BE2C (cell line): ENCODE measurements at regions not wholly inside any gene's neighbourhood (a gene's known extent, or its start where the extent isn't known, plus 50 kb on each side); places are given as distances from the start of the nearest gene placed in this dataset.

Experiments used
- DNase-seq: peaks from one replicate; pipeline ENCODE4 v3.0.0-alpha.2; 2020
- H3K27me3 ChIP-seq: fragments of 250-450 bp; sonication (Bioruptor Pico); 2 replicates; pipeline ENCODE4 v1.5.1; 2020; ENCODE audit warnings: mild to moderate bottlenecking
- H3K36me3 ChIP-seq: fragments of 250-450 bp; sonication (Bioruptor Pico); 2 replicates; pipeline ENCODE4 v1.5.1; 2020; ENCODE audit warnings: mild to moderate bottlenecking
- H3K4me1 ChIP-seq: fragments of 250-450 bp; sonication (Bioruptor Pico); 2 replicates; pipeline ENCODE4 v1.5.1; 2020
- H3K4me3 ChIP-seq: 2 replicates; pipeline ENCODE4 v1.5.1; 2011; ENCODE audit warnings: low read depth, low read length
- H3K9me3 ChIP-seq: fragments of 250-450 bp; sonication (Bioruptor Pico); 2 replicates; pipeline ENCODE4 v1.5.1; 2020
- CTCF ChIP-seq: IDR thresholded peaks from 2 replicates; pipeline ENCODE4 v1.5.1; 2012; ENCODE audit warnings: mild to moderate bottlenecking, low read depth, low read length

GRCh38 chr18:28691496-28691840 lies 514.5 kb upstream of the CDH2 start:
- Histone ChIP-seq H3K4me1 (no peaks in the 10 kb centered on the region), H3K27me3 (no peaks in the 10 kb centered on the region), H3K9me3 (no peaks in the 10 kb centered on the region), H3K4me3 (no peak overlapping the region), H3K36me3 (no peaks in the 10 kb centered on the region)
- no peak for TF ChIP-seq CTCF
- DNase-seq = no peak

GRCh38 chr18:28690836-28691495 lies 514.0 kb upstream of the CDH2 start:
- no peak for TF ChIP-seq CTCF
- no peaks in the 10 kb centered on the region for H3K27me3 ChIP-seq
- no peaks in the 10 kb centered on the region for H3K9me3 ChIP-seq
- no peaks in the 10 kb centered on the region for H3K4me1 ChIP-seq
- H3K36me3 ChIP-seq = no peaks in the 10 kb centered on the region
- no peak overlapping the region for H3K4me3 ChIP-seq
- DNase-seq = no peak

GRCh38 chr18:28690100-28690499 lies 513.2 kb upstream of the CDH2 start:
- TF ChIP-seq CTCF = no peak
- no peak overlapping the region for H3K4me3 ChIP-seq

GRCh38 chr18:28689588-28689987 lies 512.7 kb upstream of the CDH2 start:
- H3K4me3 ChIP-seq = no peak overlapping the region
- no peaks in the 10 kb centered on the region; the same call in 1 of the 2 replicates for H3K4me1 ChIP-seq
- DNase-seq = no peak
- H3K36me3 ChIP-seq = no peaks in the 10 kb centered on the region
- no peaks in the 10 kb centered on the region for H3K9me3 ChIP-seq
- H3K27me3 ChIP-seq = no peaks in the 10 kb centered on the region
- no peak for TF ChIP-seq CTCF

More at GRCh38 chr18:28690100-28690499, 513.2 kb upstream of the CDH2 start:
- no peak for DNase-seq
- Histone ChIP-seq H3K36me3 (no peaks in the 10 kb centered on the region), H3K4me1 (no peaks in the 10 kb centered on the region), H3K9me3 (no peaks in the 10 kb centered on the region), H3K27me3 (no peaks in the 10 kb centered on the region)

- no peak for DNase-seq
- no peaks in the 10 kb centered on the region for H3K36me3 ChIP-seq
- TF ChIP-seq CTCF = no peak
- no peaks in the 10 kb centered on the region for H3K9me3 ChIP-seq
- no peaks in the 10 kb centered on the region; the same call in none of the 2 replicates for H3K4me1 ChIP-seq
- no peaks in the 10 kb centered on the region for H3K27me3 ChIP-seq
- H3K4me3 ChIP-seq = no peak overlapping the region
Observed at GRCh38 chr18:28684746-28685355, 507.9 kb upstream of the CDH2 start.

- Histone ChIP-seq H3K36me3 (no peaks in the 10 kb centered on the region), H3K9me3 (no peaks in the 10 kb centered on the region), H3K4me3 (no peak overlapping the region), H3K27me3 (no peaks in the 10 kb centered on the region), H3K4me1 (no peaks in the 10 kb centered on the region; the same call in none of the 2 replicates)
- no peak for TF ChIP-seq CTCF
- no peak for DNase-seq
Observed at GRCh38 chr18:28682912-28683311, 506.0 kb upstream of the CDH2 start.
